Adrenal gland (tissue), 9 donors: ENCODE measurements at regions not wholly inside any gene's neighbourhood (a gene's known extent, or its start where the extent isn't known, plus 50 kb on each side); places are given as distances from the start of the nearest gene placed in this dataset.
"Not testable (repeated sequence)": the region's sequence is repeated elsewhere in the genome, so short reads cannot be mapped to it uniquely, and the experiment has no call there.

Source experiments
- DNase-seq, 7 donors: peaks; one replicate each; pipeline ENCODE4 v3.0.0-alpha.2; 2019 to 2020
- H3K27ac ChIP-seq, 5 donors: fragments of 200-600 bp; sonication (generic) in 4 of 5; 1 replicate in 3 of 5; 2 replicates in 2 of 5; pipeline versions ENCODE4 v1.5.1 to v1.8.0; 2016 to 2020; ENCODE audit warnings: mild to moderate bottlenecking in 1 of 5
- H3K27me3 ChIP-seq: fragments of 200-600 bp; 2 replicates; pipeline ENCODE4 v1.8.0; 2021
- H3K36me3 ChIP-seq, 2 donors: fragments of 200-600 bp; replicated peaks in 1 of 2; 1 replicate in 1 of 2; 2 replicates in 1 of 2; pipeline versions ENCODE4 v1.5.1 to v1.8.0; 2018 to 2022
- H3K4me1 ChIP-seq, 2 donors: fragments of 200-600 bp; replicated peaks in 1 of 2; 1 replicate in 1 of 2; 2 replicates in 1 of 2; pipeline versions ENCODE4 v1.5.1 to v1.8.0; 2018 to 2021
- H3K4me3 ChIP-seq, 4 donors: fragments of 200-600 bp; sonication (generic) in 3 of 4; one replicate each; pipeline ENCODE4 v1.5.1; 2016 to 2018
- H3K9me3 ChIP-seq, 3 donors: fragments of 200-600 bp; sonication (generic) in 1 of 3; replicated peaks in 1 of 3; 1 replicate in 2 of 3; 2 replicates in 1 of 3; pipeline versions ENCODE4 v1.5.1 to v1.8.0; 2016 to 2021
- CTCF ChIP-seq, 6 experiments: fragments of 450-650 bp in 4 of 6; fragments of 200-600 bp in 2 of 6; sonication (generic) in 1 of 6; IDR thresholded peaks; 1 replicate in 5 of 6; 2 replicates in 1 of 6; pipeline versions ENCODE4 v1.5.1 to v1.8.0; 2016 to 2021; ENCODE audit warnings: antibody characterized with exemption in 6 of 6, mild to moderate bottlenecking in 2 of 6, moderate library complexity in 1 of 6
- POLR2A ChIP-seq, 2 donors: fragments of 450-650 bp; IDR thresholded peaks; one replicate each; pipeline ENCODE4 v1.6.1; 2017; ENCODE audit warnings: antibody characterized with exemption in 2 of 2, mild to moderate bottlenecking in 2 of 2, moderate library complexity in 1 of 2
- WGBS, 4 donors: extraction: QIAGEN DNeasy Blood & Tissue Kit in 2 of 4; methylation state at CpG; one replicate each; pipeline versions ENCODE4 v1.1.5 to v1.1.7; 2013 to 2017; 5-methylcytosine and 5-hydroxymethylcytosine counted together
- intact Hi-C, 2 donors: fragments of 100-400 bp; cut with DNase I; formaldehyde crosslinking; loops; one replicate each; pipeline versions ENCODE4 v1.14.1 to v1.15.0; 2022 to 2023
- donor health status: healthy with polysubstance abuse.
- donor health status: Bipolar disorder and iron deficiency.
- donor health status: DM: yes; HTN: yes; CAD: no.
- donor health status: DM: no; HTN: no; CAD: no.
- donor health status: DM: no; HTN: no; CAD: no.

DNA sequence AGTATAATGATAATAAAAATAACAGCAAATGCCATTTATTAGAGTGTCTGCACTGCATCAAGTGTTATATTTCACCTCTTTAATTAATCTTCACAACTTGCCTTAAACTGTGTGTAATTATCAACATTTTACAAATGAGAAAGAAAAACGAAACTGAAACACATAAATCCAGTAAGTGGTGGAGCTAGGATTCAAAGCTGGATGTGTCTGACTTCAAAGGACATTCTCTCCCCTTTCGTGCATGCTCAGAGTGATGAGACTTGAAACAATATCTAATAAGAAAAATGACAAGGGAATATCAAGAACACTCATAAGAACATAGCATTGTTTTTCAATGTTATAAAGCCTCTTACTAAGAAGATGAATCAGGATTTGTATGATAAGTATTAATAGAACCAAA is 78.8 kb downstream of the DUSP6 start:
- H3K27me3 ChIP-seq, result no peaks in the 10 kb centered on the region
- H3K4me1 ChIP-seq, result no peaks in the 10 kb centered on the region
- H3K36me3 ChIP-seq, result no peaks in the 10 kb centered on the region
- H3K9me3 ChIP-seq, result no peaks in the 10 kb centered on the region
- H3K27ac ChIP-seq, result no peak overlapping the region
- H3K4me3 ChIP-seq, result no peak overlapping the region
- no peak for DNase-seq
- 41 to 53% (median 45%) methylated on average over 2 of the region's 2 CpGs for WGBS, 4 donors
- no peak for TF ChIP-seq POLR2A (IDR thresholded peaks at IDR 0.05)
- TF ChIP-seq CTCF (IDR thresholded peaks at IDR 0.05), result no peak
- intact Hi-C loops, result no loop called here

- WGBS, 4 donors, result 84 to 94% (median 90%) methylated on average over 4 of the region's 4 CpGs
- no peaks in the 10 kb centered on the region for H3K4me1 ChIP-seq
- TF ChIP-seq CTCF (IDR thresholded peaks at IDR 0.05) (no peak), POLR2A (IDR thresholded peaks at IDR 0.05) (no peak)
Observed at GRCh38 chr12:89270548-89270947, 81.8 kb downstream of the DUSP6 start.

GRCh38 chr12:89269174-89269573 is 83.1 kb downstream of the DUSP6 start:
- H3K27me3 ChIP-seq, result no peaks in the 10 kb centered on the region
- no peaks in the 10 kb centered on the region for H3K9me3 ChIP-seq
- H3K4me1 ChIP-seq, result no peaks in the 10 kb centered on the region
- WGBS, 4 donors, result 84 to 92% (median 87%) methylated on average over 3 of the region's 3 CpGs
- H3K4me3 ChIP-seq, result no peak overlapping the region
- no peak overlapping the region for H3K27ac ChIP-seq
- H3K36me3 ChIP-seq, result no peaks in the 10 kb centered on the region
- intact Hi-C loops, result no loop called here
- no peak for TF ChIP-seq CTCF (IDR thresholded peaks at IDR 0.05)
- no peak for TF ChIP-seq POLR2A (IDR thresholded peaks at IDR 0.05)
- DNase-seq, result no peak

More at GRCh38 chr12:89270548-89270947, 81.8 kb downstream of the DUSP6 start:
- Histone ChIP-seq H3K4me3 (no peak overlapping the region), H3K36me3 (no peaks in the 10 kb centered on the region), H3K27ac (no peak overlapping the region), H3K27me3 (no peaks in the 10 kb centered on the region), H3K9me3 (no peaks in the 10 kb centered on the region)
- intact Hi-C loops, result no loop called here
- no peak for DNase-seq

DNA sequence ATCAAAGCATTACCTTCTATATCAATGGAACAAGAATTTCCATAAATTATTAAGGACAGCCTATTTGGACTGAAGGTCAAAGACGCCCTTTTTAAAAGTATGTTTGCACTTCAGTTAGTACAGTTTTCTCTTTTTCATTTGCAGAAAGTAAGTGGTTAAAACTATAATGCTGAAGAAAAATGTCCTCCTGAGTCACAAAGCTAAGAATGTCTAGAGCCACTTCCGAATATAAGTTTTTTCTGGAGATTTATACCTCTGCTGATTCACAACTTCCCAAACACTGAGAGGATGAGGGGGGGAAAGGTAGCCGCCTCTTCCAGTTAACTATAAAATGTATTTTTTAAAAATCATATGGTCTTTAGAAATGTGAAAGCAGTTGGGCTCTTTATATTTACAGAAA is 84.9 kb downstream of the DUSP6 start:
- H3K9me3 ChIP-seq, result no peaks in the 10 kb centered on the region
- DNase-seq, result no peak
- WGBS, 4 donors, result 39 to 47% (median 45%) methylated on average over 3 of the region's 3 CpGs
- no peaks in the 10 kb centered on the region for H3K36me3 ChIP-seq
- no peak for TF ChIP-seq CTCF (IDR thresholded peaks at IDR 0.05)
- no peak for TF ChIP-seq POLR2A (IDR thresholded peaks at IDR 0.05)
- no peak overlapping the region for H3K4me3 ChIP-seq
- H3K4me1 ChIP-seq, result no peaks in the 10 kb centered on the region
- no peak overlapping the region for H3K27ac ChIP-seq
- intact Hi-C loops, result no loop called here
- H3K27me3 ChIP-seq, result no peaks in the 10 kb centered on the region

DNA sequence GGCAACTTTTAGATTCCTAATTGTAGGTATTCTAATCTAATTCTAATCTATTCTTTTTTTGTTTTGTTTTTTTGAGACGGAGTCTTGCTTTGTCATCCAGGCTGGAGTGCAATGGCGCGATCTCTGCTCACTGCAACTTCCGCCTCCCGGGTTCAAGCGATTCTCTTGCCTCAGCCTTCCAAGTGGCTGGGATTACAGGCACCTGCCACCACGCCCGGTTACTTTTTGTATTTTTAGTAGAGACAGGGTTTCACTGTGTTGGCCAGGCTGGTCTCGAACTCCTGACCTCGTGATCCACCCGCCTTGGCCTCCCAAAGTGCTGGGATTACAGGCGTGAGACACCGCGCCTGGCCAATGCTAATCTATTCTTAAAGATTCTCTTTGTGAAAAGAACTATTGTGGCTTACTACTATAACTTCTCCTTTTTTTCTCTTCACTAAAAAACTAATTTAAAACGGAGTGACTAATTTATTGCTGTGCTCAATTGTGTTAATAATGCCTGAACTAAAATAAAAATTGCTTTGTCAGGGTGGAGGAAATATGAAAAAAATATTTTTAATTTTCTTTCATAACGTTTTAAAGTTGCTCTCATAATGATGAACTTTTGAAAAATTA is 85.6 kb downstream of the DUSP6 start:
- H3K9me3 ChIP-seq, H3K4me1 ChIP-seq, H3K27ac ChIP-seq, H3K36me3 ChIP-seq, intact Hi-C loops, H3K27me3 ChIP-seq, DNase-seq, H3K4me3 ChIP-seq: not testable (repeated sequence)
- 72 to 85% (median 78%) methylated on average over 16 of the region's 16 CpGs for WGBS, 4 donors
